Natural killer cell (primary cell): ENCODE measurements at regions not wholly inside any gene's neighbourhood (a gene's known extent, or its start where the extent isn't known, plus 50 kb on each side); places are given as distances from the start of the nearest gene placed in this dataset.

Experiments
- ATAC-seq, 3 donors: fragments of 150-1000 bp in 2 of 3; fragments of 200-7000 bp in 1 of 3; cut with Tn5 transposase; 1 replicate in 1 of 3; 2 replicates in 2 of 3; pipeline ENCODE4 v1.10.0; 2021; ENCODE audit warnings: mild to moderate bottlenecking in 2 of 3, moderate library complexity in 2 of 3
- DNase-seq, 2 donors: peaks; one replicate each; pipeline versions ENCODE4 v3.0.0 to v3.0.0-alpha.2; 2013 to 2021; ENCODE audit warnings: mixed read lengths in 1 of 2
- H3K27ac ChIP-seq: one replicate; pipeline ENCODE4 v1.5.1; 2013; ENCODE audit warnings: mild to moderate bottlenecking, low read length
- H3K27me3 ChIP-seq: one replicate; pipeline ENCODE4 v1.6.1; 2013; ENCODE audit warnings: low read length; ENCODE audit not compliant: control insufficient read depth, insufficient read depth
- H3K36me3 ChIP-seq: one replicate; pipeline ENCODE4 v1.6.1; 2013; ENCODE audit warnings: low read length; ENCODE audit not compliant: control insufficient read depth, insufficient read depth
- H3K4me1 ChIP-seq: one replicate; pipeline ENCODE4 v1.6.1; 2013; ENCODE audit warnings: low read length; ENCODE audit not compliant: control insufficient read depth, insufficient read depth
- H3K4me3 ChIP-seq: one replicate; pipeline ENCODE4 v1.5.1; 2013; ENCODE audit warnings: low read length
- H3K9me3 ChIP-seq: one replicate; pipeline ENCODE4 v1.6.1; 2013; ENCODE audit warnings: low read length; ENCODE audit not compliant: control insufficient read depth, insufficient read depth
- H3K27ac Mint-ChIP-seq, 2 donors: one replicate each; pipeline ENCODE4 v1.8.0; 2022; ENCODE audit warnings: mild to moderate bottlenecking in 2 of 2, mixed read lengths in 2 of 2, moderate library complexity in 1 of 2
- H3K27me3 Mint-ChIP-seq, 2 donors: one replicate each; pipeline ENCODE4 v1.8.0; 2022; ENCODE audit warnings: low read depth in 2 of 2, mixed read lengths in 2 of 2
- H3K36me3 Mint-ChIP-seq: one replicate; pipeline ENCODE4 v1.8.0; 2022; ENCODE audit warnings: mixed read lengths
- H3K4me1 Mint-ChIP-seq, 2 donors: one replicate each; pipeline ENCODE4 v1.8.0; 2022; ENCODE audit warnings: mixed read lengths in 2 of 2
- H3K4me3 Mint-ChIP-seq: one replicate; pipeline ENCODE4 v1.8.0; 2022; ENCODE audit warnings: mild to moderate bottlenecking, moderate library complexity, mixed read lengths
- H3K9me3 Mint-ChIP-seq, 2 donors: one replicate each; pipeline ENCODE4 v1.8.0; 2022; ENCODE audit warnings: mixed read lengths in 2 of 2
- WGBS: methylation state at CpG from one replicate; pipeline ENCODE4 v1.1.7; 2013; ENCODE audit warnings: missing lambda C conversion rate; ENCODE audit not compliant: insufficient coverage; 5-methylcytosine and 5-hydroxymethylcytosine counted together
- intact Hi-C: fragments of 100-400 bp; cut with micrococcal nuclease; formaldehyde crosslinking; loops from one replicate; pipeline ENCODE4 v1.14.2; 2022
- TF ChIP-seq, protein P1 (sequence below): fragments of 200-600 bp; IDR thresholded peaks from one replicate; pipeline ENCODE4 v1.8.0; 2022; ENCODE audit warnings: antibody characterized with exemption

DNA sequence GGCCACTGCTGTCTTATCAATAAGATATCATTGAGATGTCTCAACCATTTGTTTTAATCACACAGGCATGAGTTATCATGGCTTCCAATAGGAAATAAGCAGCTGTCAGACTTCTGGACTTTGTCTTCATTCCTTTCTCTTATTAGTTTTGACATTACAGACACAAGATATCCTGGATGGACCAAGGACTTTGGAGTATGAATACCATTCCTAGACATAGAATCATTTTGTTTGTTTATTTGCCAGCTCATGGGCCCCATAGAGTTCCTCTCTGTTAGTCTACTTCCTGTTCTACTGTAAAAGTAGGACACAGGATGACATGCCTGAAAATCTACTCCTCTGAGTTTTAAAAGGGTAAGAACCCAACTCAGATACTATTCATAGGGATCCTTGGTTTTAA is 77.7 kb upstream of the KCNJ16 start:
- Mint-ChIP-seq H3K4me3 (no peak overlapping the region), H3K4me1 (no peaks in the 10 kb centered on the region), H3K9me3 (peaks cover 4 to 5% of the 10 kb centered on the region in 2 donors), H3K27ac (no peak overlapping the region), H3K27me3 (no peaks in the 10 kb centered on the region), H3K36me3 (no peaks in the 10 kb centered on the region)
- DNase-seq (no peak), ATAC-seq (no peak)
- no peaks in the 10 kb centered on the region for H3K4me1 ChIP-seq
- no peaks in the 10 kb centered on the region for H3K27me3 ChIP-seq
- H3K4me3 ChIP-seq: no peak overlapping the region
- TF ChIP-seq, protein P1, sequence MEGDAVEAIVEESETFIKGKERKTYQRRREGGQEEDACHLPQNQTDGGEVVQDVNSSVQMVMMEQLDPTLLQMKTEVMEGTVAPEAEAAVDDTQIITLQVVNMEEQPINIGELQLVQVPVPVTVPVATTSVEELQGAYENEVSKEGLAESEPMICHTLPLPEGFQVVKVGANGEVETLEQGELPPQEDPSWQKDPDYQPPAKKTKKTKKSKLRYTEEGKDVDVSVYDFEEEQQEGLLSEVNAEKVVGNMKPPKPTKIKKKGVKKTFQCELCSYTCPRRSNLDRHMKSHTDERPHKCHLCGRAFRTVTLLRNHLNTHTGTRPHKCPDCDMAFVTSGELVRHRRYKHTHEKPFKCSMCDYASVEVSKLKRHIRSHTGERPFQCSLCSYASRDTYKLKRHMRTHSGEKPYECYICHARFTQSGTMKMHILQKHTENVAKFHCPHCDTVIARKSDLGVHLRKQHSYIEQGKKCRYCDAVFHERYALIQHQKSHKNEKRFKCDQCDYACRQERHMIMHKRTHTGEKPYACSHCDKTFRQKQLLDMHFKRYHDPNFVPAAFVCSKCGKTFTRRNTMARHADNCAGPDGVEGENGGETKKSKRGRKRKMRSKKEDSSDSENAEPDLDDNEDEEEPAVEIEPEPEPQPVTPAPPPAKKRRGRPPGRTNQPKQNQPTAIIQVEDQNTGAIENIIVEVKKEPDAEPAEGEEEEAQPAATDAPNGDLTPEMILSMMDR: no peak
- no peaks in the 10 kb centered on the region for H3K9me3 ChIP-seq
- H3K36me3 ChIP-seq: no peaks in the 10 kb centered on the region
- no peak overlapping the region for H3K27ac ChIP-seq
- intact Hi-C loops: no loop called here

DNA sequence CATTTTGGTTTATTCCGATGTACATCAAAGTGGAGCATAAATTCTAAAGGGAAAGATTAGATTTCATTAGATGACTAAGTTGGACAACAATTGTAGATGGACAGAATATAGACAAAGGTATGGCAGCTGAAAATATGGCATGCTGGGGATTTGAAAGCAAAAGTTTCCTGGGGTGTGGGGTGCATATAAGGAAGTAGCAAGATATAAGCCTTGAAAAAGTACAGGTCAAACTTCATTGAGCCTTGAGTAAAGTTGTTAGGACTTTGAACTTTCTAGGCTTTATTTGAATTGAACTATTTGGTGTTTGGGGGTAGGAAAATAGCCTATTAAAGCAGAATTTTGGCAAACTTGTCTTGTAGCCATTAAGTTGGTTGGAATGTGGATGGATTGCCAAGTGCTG is 75.8 kb upstream of the KCNJ16 start:
- no peaks in the 10 kb centered on the region for H3K4me1 ChIP-seq
- peaks cover 4% of the 10 kb centered on the region in 2 donors for H3K9me3 Mint-ChIP-seq
- DNase-seq (no peak), ATAC-seq (no peak)
- no peaks in the 10 kb centered on the region for H3K27me3 Mint-ChIP-seq
- no peak overlapping the region for H3K27ac Mint-ChIP-seq
- H3K9me3 ChIP-seq: no peaks in the 10 kb centered on the region
- no peaks in the 10 kb centered on the region for H3K4me1 Mint-ChIP-seq
- 74% methylated on average over 1 of the region's 1 CpG for WGBS
- no peak overlapping the region for H3K27ac ChIP-seq
- no peaks in the 10 kb centered on the region for H3K36me3 ChIP-seq
- H3K4me3 ChIP-seq: no peak overlapping the region
- no peak overlapping the region for H3K4me3 Mint-ChIP-seq
- no peaks in the 10 kb centered on the region for H3K36me3 Mint-ChIP-seq
- intact Hi-C loops: no loop called here
- TF ChIP-seq, protein P1: no peak
- H3K27me3 ChIP-seq: no peaks in the 10 kb centered on the region

DNA sequence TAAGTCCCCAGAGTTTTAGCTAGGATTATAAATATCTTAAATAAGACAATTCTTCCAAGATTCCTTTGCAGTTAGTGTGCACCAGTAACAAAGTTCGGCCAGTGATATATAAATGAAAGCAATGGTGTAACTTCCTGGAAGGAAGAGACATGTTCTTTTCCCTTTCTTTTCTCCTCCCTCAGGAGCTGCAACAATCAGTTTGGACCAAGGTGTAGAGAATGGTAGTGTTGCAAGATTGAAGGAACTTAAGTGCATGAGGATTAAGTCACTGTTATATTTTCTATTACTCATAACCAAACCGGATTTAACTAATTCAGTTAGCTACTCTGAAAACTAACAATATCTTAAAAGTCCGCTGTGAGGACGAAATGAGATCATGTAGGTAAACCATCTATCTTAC is 68.9 kb upstream of the KCNJ16 start:
- no CpG with 5 or more reads among the region's 4 CpGs for WGBS
- no peaks in the 10 kb centered on the region for H3K27me3 ChIP-seq
- H3K4me3 Mint-ChIP-seq: no peak overlapping the region
- DNase-seq (no peak), ATAC-seq (no peak)
- H3K4me1 ChIP-seq: no peaks in the 10 kb centered on the region
- H3K4me1 Mint-ChIP-seq: no peaks in the 10 kb centered on the region
- H3K9me3 ChIP-seq: no peaks in the 10 kb centered on the region
- H3K27ac Mint-ChIP-seq: no peak overlapping the region
- H3K36me3 Mint-ChIP-seq: no peaks in the 10 kb centered on the region
- H3K4me3 ChIP-seq: no peak overlapping the region
- intact Hi-C loops: no loop called here
- H3K27ac ChIP-seq: no peak overlapping the region
- H3K36me3 ChIP-seq: no peaks in the 10 kb centered on the region
- TF ChIP-seq, protein P1: no peak
- no peaks in the 10 kb centered on the region for H3K27me3 Mint-ChIP-seq
- H3K9me3 Mint-ChIP-seq: peaks cover 8 to 11% of the 10 kb centered on the region in 2 donors

DNA sequence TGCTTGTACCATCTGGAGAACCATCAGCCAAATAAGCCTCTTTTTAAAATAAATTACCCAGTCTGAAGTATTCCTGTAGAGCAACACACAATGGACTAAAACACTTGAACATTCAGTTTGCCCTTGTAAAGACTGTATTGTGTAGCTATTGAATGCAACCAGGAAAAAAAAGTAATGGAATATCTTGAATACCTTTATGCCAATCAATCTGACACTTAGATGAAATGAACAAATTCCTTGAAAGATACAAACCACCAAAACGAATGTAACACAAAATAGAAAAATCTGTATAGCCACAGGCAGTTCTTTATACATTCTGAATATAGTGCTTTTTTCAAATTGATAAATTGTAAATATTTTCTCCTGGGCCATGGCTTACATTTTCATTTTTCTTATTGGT is 63.3 kb upstream of the KCNJ16 start:
- no peaks in the 10 kb centered on the region for H3K9me3 ChIP-seq
- no peak overlapping the region for H3K4me3 Mint-ChIP-seq
- H3K36me3 Mint-ChIP-seq: no peaks in the 10 kb centered on the region
- intact Hi-C loops: no loop called here
- no peaks in the 10 kb centered on the region for H3K4me1 Mint-ChIP-seq
- no peak overlapping the region for H3K4me3 ChIP-seq
- H3K27me3 Mint-ChIP-seq: no peaks in the 10 kb centered on the region
- WGBS: no CpG with 5 or more reads among the region's 1 CpG
- no peaks in the 10 kb centered on the region for H3K36me3 ChIP-seq
- no peak overlapping the region for H3K27ac ChIP-seq
- DNase-seq: no peak
- no peaks in the 10 kb centered on the region for H3K4me1 ChIP-seq
- ATAC-seq: no peak
- peaks cover 7 to 10% of the 10 kb centered on the region in 2 donors for H3K9me3 Mint-ChIP-seq
- H3K27me3 ChIP-seq: no peaks in the 10 kb centered on the region
- H3K27ac Mint-ChIP-seq: no peak overlapping the region
- TF ChIP-seq, protein P1: no peak
